AG08396 (cell line): ENCODE measurements at regions not wholly inside any gene's neighbourhood (a gene's known extent, or its start where the extent isn't known, plus 50 kb on each side); places are given as distances from the start of the nearest gene placed in this dataset.
"Not testable (repeated sequence)": the region's sequence is repeated elsewhere in the genome, so short reads cannot be mapped to it uniquely, and the experiment has no call there.

Source experiments
- DNase-seq: peaks from one replicate; pipeline ENCODE4 v3.0.0; 2012; ENCODE audit warnings: low spot score, mixed read lengths

- DNase-seq = not testable (repeated sequence)
These were observed 303.8 kb upstream of the SEMA3C start for GRCh38 chr7:81222692-81223091.

DNA sequence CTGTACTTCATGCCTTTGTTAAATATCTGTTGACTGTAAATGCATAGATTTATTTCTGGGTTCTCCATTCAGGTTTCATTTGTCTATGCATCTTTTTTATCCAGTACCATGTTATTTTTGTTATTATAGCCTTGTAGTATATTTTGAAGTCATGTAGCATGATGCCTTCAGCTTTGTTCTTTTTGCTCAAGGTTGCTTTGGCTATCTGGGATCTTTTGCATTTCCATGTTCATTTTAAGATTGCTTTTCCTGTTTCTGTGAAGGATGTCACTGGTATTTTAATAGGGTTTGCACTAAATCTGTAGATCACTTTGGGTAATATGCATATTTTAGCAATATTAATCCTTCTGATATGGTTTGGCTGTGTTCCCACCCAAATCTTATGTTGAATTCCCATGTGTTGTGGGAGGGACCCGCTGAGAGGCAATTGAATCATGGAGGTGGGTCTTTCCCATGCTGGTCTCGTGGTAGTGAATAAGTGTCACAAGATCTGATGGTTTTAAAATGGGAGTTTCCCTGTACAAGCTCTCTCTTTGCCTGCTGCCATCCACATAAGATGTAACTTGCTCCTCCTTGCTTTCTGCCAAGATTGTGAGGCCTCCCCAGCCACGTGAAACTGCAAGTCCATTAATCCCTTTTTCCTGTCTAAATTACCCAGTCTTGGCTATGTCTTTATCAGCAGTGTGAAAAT lies 302.8 kb upstream of the SEMA3C start:
- DNase-seq = no peak

GRCh38 chr7:81218480-81219106 lies 299.7 kb upstream of the SEMA3C start:
- no peak for DNase-seq

DNA sequence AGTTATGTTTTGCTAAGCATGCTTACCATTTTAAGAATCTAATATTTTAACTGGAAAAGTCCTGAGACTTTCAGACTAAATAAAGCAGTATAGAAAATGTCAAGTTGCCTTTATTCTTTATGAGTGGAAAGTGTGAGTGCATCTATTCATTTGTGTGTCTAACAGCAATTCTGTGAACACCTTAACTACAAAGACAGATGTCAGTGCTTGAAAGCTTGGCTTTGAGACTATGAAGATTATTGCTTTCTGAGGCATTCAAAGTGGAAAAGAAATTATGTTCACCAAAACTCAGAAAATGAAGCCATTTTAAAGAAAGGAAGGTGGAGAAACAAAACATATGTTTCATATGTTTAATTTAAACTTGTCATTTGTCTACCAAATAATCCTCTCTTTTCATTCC lies 294.5 kb upstream of the SEMA3C start:
- DNase-seq = no peak

- no peak for DNase-seq
These were observed 293.1 kb upstream of the SEMA3C start for GRCh38 chr7:81211934-81212320.

DNA sequence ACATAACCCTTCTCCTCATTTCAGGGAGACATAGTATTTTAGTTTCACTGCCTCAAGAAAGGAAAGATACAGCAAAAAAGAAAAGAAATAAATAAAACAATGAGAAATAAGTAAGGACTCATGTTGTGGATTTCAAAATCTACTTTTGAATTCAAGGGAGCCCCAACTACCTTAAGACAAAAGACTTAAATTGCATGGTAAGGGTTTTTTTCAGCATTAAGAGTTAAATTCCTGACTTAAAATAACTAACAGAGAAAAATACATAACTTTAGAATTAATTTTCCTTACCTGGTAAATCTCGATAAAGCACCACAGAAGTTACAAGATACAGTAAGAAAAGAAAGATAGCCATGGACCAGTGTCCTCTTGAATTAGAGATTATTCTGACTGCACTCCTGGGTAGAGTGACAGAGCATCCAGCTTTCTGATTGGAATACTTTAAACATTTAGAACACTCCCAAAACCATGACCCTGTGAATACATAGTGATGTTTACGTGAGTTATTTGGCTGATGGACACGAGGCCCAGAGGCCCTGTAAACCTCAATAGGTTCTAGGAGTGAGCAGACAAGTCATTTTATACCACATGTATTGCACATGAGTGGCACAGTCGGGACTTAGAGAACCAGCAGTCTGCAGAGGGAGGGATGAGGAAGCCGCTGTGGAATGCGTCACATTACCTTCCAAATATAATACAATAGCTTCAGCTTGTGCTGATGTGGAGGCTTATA lies 292.5 kb upstream of the SEMA3C start:
- DNase-seq = no peak

DNA sequence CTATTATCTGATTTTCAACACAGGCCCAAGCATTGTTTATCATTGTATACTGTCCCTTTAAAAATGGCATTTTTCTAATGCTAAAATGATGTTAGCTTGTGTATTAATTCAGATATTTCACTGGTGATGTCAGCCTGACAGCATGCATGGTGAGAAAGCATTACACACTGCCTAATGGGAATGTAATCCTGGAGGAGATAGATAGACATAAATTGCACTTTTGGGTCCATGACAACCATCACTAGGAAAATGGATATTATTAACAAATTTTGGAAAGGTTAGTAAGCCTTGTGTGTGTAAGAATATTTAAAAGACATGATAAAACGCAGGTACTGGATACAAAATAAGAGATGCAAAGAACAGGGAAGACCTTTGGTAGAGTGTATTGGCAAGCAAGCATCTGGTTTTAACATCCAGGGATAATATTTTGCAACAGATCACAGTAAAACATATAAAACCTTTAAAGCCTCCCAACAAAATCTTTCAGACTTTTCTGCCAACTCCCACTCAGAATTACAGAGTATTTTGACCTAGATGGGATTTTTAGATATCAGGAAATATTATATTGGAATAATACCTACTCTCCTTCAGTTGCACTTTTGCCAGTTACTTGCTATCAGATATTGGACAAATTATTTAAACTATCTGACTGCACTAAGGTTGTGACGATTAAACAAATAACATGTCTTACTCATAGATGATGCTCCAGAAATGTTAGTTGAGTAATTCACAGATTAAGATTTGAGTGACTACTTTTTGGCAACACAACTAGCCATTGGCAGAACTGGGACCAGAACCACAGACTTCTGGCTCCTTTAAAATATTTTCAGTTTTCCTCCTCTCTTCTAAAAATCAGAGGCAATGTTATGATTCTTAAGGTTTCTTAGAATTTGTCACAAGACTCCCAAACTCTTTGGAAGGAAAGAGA lies 291.6 kb upstream of the SEMA3C start:
- DNase-seq = peak; percentile 23

GRCh38 chr7:81209059-81209458 lies 290.2 kb upstream of the SEMA3C start:
- DNase-seq = no peak

DNA sequence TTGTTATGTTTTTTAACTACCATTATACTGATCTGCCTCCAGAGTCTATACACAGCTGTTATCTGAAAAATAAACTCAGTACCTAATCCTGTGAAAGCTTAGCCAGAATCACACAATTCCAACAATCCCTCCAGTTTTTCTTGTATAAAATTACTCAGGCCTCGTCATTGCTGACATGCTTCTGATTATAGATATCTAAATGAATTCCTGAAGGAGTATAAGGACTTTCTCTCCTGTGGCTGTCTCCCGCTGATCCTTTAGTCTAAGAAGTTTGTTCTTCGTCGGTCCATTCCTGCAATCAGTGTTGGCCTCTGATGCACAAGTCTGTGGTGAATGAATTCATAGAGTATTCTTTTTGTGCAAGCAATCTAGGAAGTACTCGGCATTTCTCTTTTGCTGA lies 288.9 kb upstream of the SEMA3C start:
- no peak for DNase-seq

DNA sequence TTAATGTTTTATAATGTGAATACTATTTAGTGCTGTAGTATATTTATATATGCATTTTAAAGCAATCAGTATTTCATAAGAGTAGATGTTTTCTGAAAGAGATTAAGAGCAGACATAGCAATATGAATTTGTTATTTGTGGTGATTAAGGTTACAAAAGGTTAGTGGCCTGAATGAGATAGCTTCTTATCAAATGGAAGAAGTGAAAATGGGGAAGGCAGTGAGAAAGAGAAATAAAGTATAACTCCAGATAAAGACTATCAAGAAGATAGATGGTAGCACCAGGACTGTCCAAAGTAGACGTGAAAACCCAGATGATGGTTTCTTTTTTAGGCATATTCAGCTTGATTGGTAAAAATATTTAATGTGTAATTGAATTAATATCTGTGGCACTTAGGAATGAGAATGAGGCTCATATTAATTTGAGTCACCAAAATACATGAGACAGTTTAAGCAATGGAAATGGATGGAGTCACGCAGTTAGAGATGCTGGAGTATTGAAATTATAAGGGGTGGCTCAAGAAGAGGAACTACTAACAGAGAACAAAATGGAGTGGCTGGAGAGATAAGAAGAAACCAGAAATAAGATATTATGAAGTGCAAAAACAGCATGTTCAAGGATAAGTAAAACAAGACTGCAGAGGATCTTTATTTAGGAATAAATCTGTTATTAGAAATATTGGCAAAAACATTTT lies 288.0 kb upstream of the SEMA3C start:
- DNase-seq = no peak

- DNase-seq = no peak
These were observed 287.4 kb upstream of the SEMA3C start for GRCh38 chr7:81206217-81206616.

DNA sequence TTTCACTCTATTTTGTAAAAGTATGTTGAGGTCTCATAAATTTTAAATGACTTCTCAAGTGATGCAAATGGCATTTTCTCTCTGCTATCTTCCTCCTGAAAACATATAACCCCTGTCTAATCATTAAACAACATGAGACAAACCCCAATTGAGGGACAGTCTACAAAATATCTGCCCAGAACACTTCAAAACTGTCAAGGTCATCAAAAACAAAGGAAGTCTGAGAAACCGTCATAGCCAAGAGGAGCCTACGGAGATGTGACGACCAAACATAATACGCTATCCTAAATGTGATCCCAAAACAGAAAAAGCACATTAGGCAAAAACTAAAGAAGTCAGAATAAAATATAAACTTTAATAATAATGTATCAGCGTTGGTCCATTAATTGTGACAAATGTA lies 282.3 kb upstream of the SEMA3C start:
- no peak for DNase-seq

DNA sequence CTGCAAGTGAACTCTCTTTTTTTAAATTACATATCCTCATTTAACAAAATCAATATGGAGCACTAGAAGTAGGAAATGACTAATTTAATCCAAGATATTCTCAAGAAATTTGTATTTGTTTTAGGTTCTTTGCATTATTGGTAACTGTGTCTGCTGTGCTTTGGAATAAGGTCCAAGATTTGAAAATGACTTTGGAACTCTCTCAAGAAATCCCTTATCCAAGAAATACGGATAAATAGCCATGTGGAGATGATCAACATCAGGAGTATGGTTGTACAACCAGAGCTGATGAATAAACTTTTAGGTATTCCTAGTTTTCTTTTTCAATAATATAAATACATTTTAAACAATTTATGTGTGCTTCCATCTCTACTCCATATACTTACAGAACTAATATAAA lies 279.9 kb upstream of the SEMA3C start:
- DNase-seq = no peak

DNA sequence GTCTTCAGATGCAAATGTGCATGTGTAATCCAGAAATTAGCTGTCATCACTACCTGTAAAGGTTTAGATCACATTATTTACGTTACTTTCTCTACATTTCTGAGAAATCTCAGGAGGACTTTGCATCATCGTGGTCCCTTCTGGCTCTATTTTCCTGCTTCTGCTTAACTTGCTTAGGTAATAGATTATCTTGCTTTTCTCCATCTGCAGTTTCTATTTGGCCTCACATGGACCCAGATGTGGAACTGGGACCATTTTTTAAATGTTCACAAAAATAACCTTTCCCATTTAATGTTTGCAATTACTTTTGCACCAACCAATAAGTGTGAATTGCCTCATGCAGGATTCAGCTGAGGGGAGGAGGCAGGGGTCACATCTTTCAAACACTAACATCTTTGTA lies 278.4 kb upstream of the SEMA3C start:
- no peak for DNase-seq

DNA sequence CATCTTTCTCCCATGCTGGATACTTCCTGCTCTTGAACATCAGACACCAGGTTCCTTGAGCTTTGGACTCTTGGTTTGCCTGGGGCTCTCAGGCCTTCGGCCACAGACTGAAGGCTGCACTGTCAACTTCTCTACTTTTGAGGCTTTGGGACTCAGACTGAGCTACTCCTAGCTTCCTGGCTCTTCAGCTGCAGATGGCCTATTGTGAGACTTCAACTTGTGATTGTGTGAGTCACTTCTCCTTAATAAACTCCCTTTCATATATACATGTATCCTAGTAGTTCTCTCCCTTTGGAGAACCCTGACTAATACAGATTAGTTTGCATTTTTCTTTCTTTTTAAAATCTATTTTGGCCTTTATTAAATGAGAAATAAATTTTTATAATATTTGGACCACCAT lies 276.2 kb upstream of the SEMA3C start:
- DNase-seq = no peak

- DNase-seq = peak; percentile 28
These were observed 272.3 kb upstream of the SEMA3C start for GRCh38 chr7:81190997-81191768.

- DNase-seq = no peak
These were observed 268.9 kb upstream of the SEMA3C start for GRCh38 chr7:81187753-81188152.

DNA sequence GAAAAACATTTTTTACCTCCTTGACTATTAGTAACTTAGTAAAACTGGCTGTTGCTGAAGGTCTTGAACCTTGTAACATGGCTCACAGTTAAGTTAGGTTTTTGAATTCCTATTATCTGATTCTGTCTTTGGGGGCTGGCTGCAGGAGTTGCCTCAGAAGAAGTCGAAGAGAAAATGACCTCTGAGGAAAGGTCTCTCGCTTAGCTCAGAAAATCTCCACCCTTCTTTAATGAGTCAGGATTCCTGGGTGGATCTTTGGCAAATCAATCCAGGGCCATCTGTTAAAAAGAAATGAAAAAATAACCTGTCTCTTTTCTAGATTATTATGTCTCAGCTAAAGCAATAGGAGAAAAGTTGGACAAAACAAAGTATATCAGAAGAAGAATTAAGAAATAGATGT lies 267.8 kb upstream of the SEMA3C start:
- DNase-seq = no peak

- no peak for DNase-seq
These were observed 266.2 kb upstream of the SEMA3C start for GRCh38 chr7:81185072-81185471.

DNA sequence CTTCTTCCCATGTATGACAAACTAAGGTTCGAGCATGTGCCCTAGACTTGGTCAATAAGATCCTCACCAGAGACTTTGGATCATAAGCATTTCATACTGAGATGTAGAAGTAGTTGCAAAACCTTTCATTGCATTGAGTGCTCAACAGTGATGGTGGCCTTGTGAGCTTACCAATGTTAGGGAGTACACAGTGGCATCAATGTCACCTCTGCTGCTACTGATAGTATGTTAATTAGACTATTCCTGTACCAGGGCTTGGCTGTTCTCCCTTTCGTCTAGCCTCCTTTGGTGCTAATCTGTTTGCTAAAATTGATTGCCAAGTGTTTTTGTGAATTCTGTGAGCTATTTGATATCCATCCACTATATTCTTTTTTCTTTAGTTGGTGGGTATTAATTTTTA lies 264.5 kb upstream of the SEMA3C start:
- DNase-seq = no peak

DNA sequence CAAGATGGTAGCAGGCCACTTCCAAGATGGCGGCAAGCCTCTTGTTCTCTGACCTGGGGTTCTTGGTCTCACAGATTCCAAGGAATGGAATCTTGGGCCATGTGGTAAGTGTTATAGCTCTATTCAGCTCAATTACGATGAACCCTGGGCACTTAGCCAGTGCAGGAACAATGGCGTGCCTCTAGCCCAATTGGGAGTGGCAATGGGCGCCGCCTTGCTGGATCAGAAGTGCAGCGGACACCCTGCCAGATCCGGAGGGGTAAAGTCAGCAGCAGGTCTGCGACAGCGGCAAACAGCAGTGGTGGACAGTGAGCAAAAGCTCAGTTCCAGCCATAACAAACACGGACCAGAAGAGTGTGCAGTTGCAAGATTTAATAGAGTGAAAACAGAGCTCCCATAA lies 263.2 kb upstream of the SEMA3C start:
- not testable (repeated sequence) for DNase-seq
